Neuronal stem cell (in vitro differentiated cells): ENCODE measurements at regions not wholly inside any gene's neighbourhood (a gene's known extent, or its start where the extent isn't known, plus 50 kb on each side); places are given as distances from the start of the nearest gene placed in this dataset.

Experiments
- DNase-seq: peaks from one replicate; pipeline ENCODE4 v3.0.0-alpha.2; 2013; ENCODE audit warnings: low spot score
- H2AFZ ChIP-seq: one replicate; pipeline ENCODE4 v1.6.1; 2013; ENCODE audit warnings: mild to moderate bottlenecking, low read length, inconsistent platforms
- H2AK5ac ChIP-seq: 2 replicates; pipeline ENCODE4 v1.6.1; 2013; ENCODE audit warnings: low read depth, mild to moderate bottlenecking, inconsistent platforms, low read length, moderate library complexity, mixed read lengths
- H2BK120ac ChIP-seq: 2 replicates; pipeline ENCODE4 v1.6.1; 2013; ENCODE audit warnings: low read depth, mild to moderate bottlenecking, inconsistent platforms, low read length, moderate library complexity, mixed read lengths
- H2BK12ac ChIP-seq: one replicate; pipeline ENCODE4 v1.6.1; 2013; ENCODE audit warnings: low read length, inconsistent platforms
- H2BK15ac ChIP-seq: 2 replicates; pipeline ENCODE4 v1.6.1; 2013; ENCODE audit warnings: mild to moderate bottlenecking, low read length, inconsistent platforms, mixed read lengths
- H2BK5ac ChIP-seq: one replicate; pipeline ENCODE4 v1.6.1; 2013; ENCODE audit warnings: inconsistent platforms, mild to moderate bottlenecking, low read length, moderate library complexity
- H3K14ac ChIP-seq: one replicate; pipeline ENCODE4 v1.6.1; 2013; ENCODE audit warnings: low read length, inconsistent platforms
- H3K18ac ChIP-seq: 2 replicates; pipeline ENCODE4 v1.6.1; 2013; ENCODE audit warnings: low read length, inconsistent platforms
- H3K23ac ChIP-seq: 2 replicates; pipeline ENCODE4 v1.6.1; 2013; ENCODE audit warnings: low read depth, mild to moderate bottlenecking, mixed read lengths, low read length, inconsistent platforms; ENCODE audit not compliant: poor library complexity
- H3K27ac ChIP-seq: replicated peaks from 3 replicates; pipeline ENCODE4 v1.5.1; 2013; ENCODE audit warnings: low read length, inconsistent platforms
- H3K27me3 ChIP-seq, 3 experiments: 2 replicates each; pipeline ENCODE4 v1.6.1; 2013; ENCODE audit warnings: low read length in 3 of 3, mild to moderate bottlenecking in 2 of 3, inconsistent platforms in 1 of 3, low read depth in 1 of 3, mixed read lengths in 1 of 3, moderate library complexity in 1 of 3; ENCODE audit not compliant: control insufficient read depth in 3 of 3, insufficient read depth in 3 of 3
- H3K36me3 ChIP-seq, 2 donors: replicated peaks in 1 of 2; 2 replicates each; pipeline ENCODE4 v1.6.1; 2013; ENCODE audit warnings: low read length in 2 of 2; ENCODE audit not compliant: control insufficient read depth in 2 of 2, insufficient read depth in 2 of 2
- H3K4ac ChIP-seq: 2 replicates; pipeline ENCODE4 v1.6.1; 2013; ENCODE audit warnings: inconsistent platforms, mild to moderate bottlenecking, low read length, moderate library complexity
- H3K4me1 ChIP-seq, 2 donors: 1 replicate in 1 of 2; 2 replicates in 1 of 2; pipeline ENCODE4 v1.6.1; 2013; ENCODE audit warnings: low read length in 2 of 2, low read depth in 1 of 2; ENCODE audit not compliant: control insufficient read depth in 2 of 2, insufficient read depth in 1 of 2
- H3K4me2 ChIP-seq: one replicate; pipeline ENCODE4 v1.6.1; 2013; ENCODE audit warnings: mild to moderate bottlenecking, low read length, inconsistent platforms; ENCODE audit not compliant: insufficient read depth, poor library complexity, severe bottlenecking
- H3K4me3 ChIP-seq, 2 donors: 2 replicates each; pipeline ENCODE4 v1.5.1; 2013; ENCODE audit warnings: low read length in 2 of 2, mild to moderate bottlenecking in 2 of 2, inconsistent platforms in 1 of 2, moderate library complexity in 1 of 2
- H3K79me1 ChIP-seq: one replicate; pipeline ENCODE4 v1.6.1; 2013; ENCODE audit warnings: low read depth, mild to moderate bottlenecking, inconsistent platforms, low read length, moderate library complexity
- H3K9ac ChIP-seq: one replicate; pipeline ENCODE4 v1.6.1; 2013; ENCODE audit warnings: mild to moderate bottlenecking, low read depth, low read length, inconsistent platforms; ENCODE audit not compliant: poor library complexity
- H3K9me3 ChIP-seq, 2 donors: replicated peaks in 1 of 2; 2 replicates each; pipeline versions ENCODE3 to v1.6.1; 2013; ENCODE audit warnings: low read length in 2 of 2, mild to moderate bottlenecking in 2 of 2, inconsistent platforms in 1 of 2, low read depth in 1 of 2, mixed read lengths in 1 of 2, moderate library complexity in 1 of 2; ENCODE audit not compliant: control insufficient read depth in 2 of 2, insufficient read depth in 1 of 2
- H4K8ac ChIP-seq: one replicate; pipeline ENCODE4 v1.6.1; 2013; ENCODE audit warnings: low read depth, mild to moderate bottlenecking, inconsistent platforms, low read length, moderate library complexity
- H4K91ac ChIP-seq: one replicate; pipeline ENCODE4 v1.6.1; 2013; ENCODE audit warnings: low read length, low read depth, mild to moderate bottlenecking, inconsistent platforms; ENCODE audit not compliant: poor library complexity
- WGBS, 2 donors: extraction: QIAGEN DNeasy Blood & Tissue Kit; methylation state at CpG; one replicate each; pipeline ENCODE4 v1.1.7; 2013; ENCODE audit warnings: missing lambda C conversion rate in 2 of 2, mixed read lengths in 1 of 2; ENCODE audit not compliant: insufficient read length in 2 of 2, insufficient replicate concordance in 1 of 2; ENCODE audit errors: extremely low coverage in 2 of 2; 5-methylcytosine and 5-hydroxymethylcytosine counted together

DNA sequence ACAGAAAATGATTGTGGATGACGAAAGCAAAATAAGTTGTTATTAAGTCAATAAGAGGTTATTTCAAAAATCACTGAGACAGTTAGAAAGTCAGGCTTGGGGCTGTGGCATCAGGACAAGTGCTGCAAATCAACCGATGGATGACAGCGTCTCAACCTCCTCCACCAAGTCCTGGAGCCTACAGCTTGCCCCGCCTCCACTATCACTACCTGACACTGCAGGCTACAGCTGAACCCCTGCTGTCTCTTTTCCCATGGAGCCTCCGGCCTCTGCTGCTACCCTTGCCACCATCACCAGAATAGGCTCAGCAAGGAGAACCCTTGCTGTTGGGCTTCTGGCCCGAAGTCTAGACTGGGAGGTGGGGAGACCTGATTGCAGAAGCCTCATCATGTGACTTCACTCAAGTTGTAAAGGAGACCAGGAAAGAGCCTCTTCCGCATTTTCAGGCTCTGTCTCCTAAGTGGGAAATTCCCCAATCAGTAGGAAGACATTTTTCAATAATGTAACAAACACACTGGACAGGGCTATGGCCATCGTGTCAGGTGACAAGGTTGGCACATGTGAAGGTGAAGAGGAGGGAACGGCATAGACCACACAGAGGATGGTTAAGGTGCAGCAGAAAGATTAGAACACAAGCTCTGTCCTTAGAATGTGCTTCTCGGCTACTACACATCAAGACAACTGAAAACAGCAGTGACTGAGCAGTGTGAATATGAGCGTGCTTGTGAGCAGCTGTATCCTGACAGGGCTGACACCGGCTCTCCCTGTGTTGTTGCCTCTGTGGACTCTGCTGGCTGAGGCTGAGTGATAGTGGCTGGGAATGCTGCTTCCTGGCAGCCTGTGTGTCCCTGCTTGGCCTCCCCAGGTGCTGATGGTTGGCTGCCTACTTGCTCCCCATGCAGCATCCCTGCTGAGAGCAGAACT is 660.7 kb downstream of the PTPRU start:
- Histone ChIP-seq H3K27me3 (no peaks in the 10 kb centered on the region), H3K9ac (peak overlapping the region; percentile 73), H3K4me1 (peaks cover 0 to 6% of the 10 kb centered on the region in 2 donors), H3K27ac (no peak overlapping the region), H2BK5ac (no peak overlapping the region), H3K18ac (no peak overlapping the region), H3K36me3 (no peaks in the 10 kb centered on the region), H3K4ac (no peak overlapping the region), H2AFZ (no peak overlapping the region), H2AK5ac (no peak overlapping the region), H3K9me3 (no peaks in the 10 kb centered on the region), H4K8ac (no peak overlapping the region), H2BK15ac (no peak overlapping the region), H4K91ac (no peak overlapping the region), H2BK120ac (no peak overlapping the region), H3K14ac (no peak overlapping the region), H3K79me1 (no peaks in the 10 kb centered on the region), H3K4me3 (no peak overlapping the region), H3K23ac (no peak overlapping the region), H2BK12ac (no peak overlapping the region), H3K4me2 (no peak overlapping the region)
- WGBS, 2 donors, result no CpG with 5 or more reads among the region's 12 CpGs
- no peak for DNase-seq

DNA sequence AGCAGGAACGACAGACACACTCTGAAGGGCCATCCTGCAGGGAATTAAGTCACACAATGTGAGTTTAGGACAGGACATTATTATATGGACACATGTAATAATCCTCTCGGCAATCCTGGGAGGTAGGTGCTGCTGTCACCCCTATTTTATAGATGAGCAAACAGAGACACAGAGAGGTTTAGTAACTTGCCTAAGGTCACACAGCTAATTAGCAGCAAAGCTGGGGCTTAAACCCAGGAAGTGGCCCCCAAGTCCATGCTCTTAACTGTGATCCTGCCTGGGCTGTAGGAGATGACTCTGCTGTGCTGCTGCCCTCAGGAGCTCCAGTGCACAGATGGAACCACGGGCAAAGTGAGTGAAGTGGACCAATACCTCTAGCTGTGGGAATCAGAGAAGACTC is 660.0 kb downstream of the PTPRU start:
- no peak for DNase-seq
- peaks cover 0 to under 1% of the 10 kb centered on the region in 2 donors for H3K4me1 ChIP-seq
- no CpG with 5 or more reads among the region's 3 CpGs for WGBS, 2 donors
- H3K27ac ChIP-seq, result no peak overlapping the region
- H4K91ac ChIP-seq, result no peak overlapping the region
- no peak overlapping the region for H2BK12ac ChIP-seq
- H2AK5ac ChIP-seq, result no peak overlapping the region
- no peak overlapping the region for H3K9ac ChIP-seq
- H4K8ac ChIP-seq, result no peak overlapping the region
- no peak overlapping the region for H2AFZ ChIP-seq
- no peak overlapping the region for H2BK120ac ChIP-seq
- no peaks in the 10 kb centered on the region for H3K36me3 ChIP-seq
- H3K23ac ChIP-seq, result no peak overlapping the region
- no peaks in the 10 kb centered on the region for H3K9me3 ChIP-seq
- no peak overlapping the region for H3K4ac ChIP-seq
- no peaks in the 10 kb centered on the region for H3K27me3 ChIP-seq
- no peak overlapping the region for H3K14ac ChIP-seq
- H3K79me1 ChIP-seq, result no peaks in the 10 kb centered on the region
- no peak overlapping the region for H2BK15ac ChIP-seq
- no peak overlapping the region for H3K4me2 ChIP-seq
- no peak overlapping the region for H3K18ac ChIP-seq
- H2BK5ac ChIP-seq, result no peak overlapping the region
- no peak overlapping the region for H3K4me3 ChIP-seq

DNA sequence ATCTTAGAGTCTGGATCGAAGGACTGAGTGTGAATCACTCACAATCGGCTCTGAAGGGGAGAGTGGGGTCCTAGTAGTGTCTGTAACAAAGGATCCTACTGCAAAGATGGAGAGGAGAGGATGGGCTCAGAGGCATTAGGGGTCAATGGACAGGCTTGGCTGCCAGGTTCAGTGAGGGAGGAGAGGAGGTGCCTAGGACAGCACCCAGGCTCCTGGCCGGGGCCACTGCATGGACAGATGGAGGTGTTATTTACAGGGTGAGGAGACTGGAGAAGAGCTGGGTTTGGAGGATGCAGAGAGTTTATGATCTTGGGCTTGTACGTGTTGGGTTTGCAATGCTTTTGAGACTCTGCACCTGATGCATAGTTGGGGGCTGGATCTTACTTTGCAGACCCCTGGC is 658.9 kb downstream of the PTPRU start:
- no CpG with 5 or more reads among the region's 4 CpGs for WGBS, 2 donors
- H3K27me3 ChIP-seq, result no peaks in the 10 kb centered on the region
- H2BK120ac ChIP-seq, result no peak overlapping the region

DNA sequence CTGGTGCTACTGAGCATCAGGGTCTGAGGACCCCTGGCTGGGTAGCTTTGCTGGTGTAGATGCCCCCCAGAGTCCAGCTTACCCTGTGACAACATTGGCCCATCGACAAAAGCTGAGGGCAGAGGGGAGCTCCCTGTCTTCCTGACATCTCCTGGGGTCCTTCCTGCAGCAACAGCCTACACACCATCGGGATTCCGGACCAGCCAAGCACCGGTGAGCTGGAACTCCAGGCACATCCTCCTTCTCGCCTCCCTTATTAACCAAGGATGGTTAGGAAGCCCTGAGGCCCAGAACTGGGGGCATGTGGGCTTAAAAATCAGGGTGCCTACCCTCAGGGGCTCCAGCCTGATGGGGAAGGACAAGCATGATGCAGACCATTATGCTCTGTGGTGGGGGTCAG is 658.0 kb downstream of the PTPRU start:
- no peaks in the 10 kb centered on the region for H3K27me3 ChIP-seq
- no peak overlapping the region for H3K4me2 ChIP-seq
- no peak overlapping the region for H2AK5ac ChIP-seq
- H3K18ac ChIP-seq, result peak overlapping the region; percentile 16
- H3K14ac ChIP-seq, result no peak overlapping the region
- H3K79me1 ChIP-seq, result no peaks in the 10 kb centered on the region
- no peak overlapping the region for H4K8ac ChIP-seq
- no peak overlapping the region for H2BK5ac ChIP-seq
- H3K4ac ChIP-seq, result no peak overlapping the region
- no peak overlapping the region for H2BK12ac ChIP-seq
- no peak overlapping the region for H2BK120ac ChIP-seq
- DNase-seq, result no peak
- no peak overlapping the region for H2BK15ac ChIP-seq
- no peaks in the 10 kb centered on the region for H3K9me3 ChIP-seq
- H3K4me3 ChIP-seq, result no peak overlapping the region
- H4K91ac ChIP-seq, result no peak overlapping the region
- H3K23ac ChIP-seq, result no peak overlapping the region
- H3K36me3 ChIP-seq, result no peaks in the 10 kb centered on the region
- H3K27ac ChIP-seq, result no peak overlapping the region
- no peak overlapping the region for H3K9ac ChIP-seq
- H2AFZ ChIP-seq, result no peak overlapping the region
- no peaks in the 10 kb centered on the region for H3K4me1 ChIP-seq
- no CpG with 5 or more reads among the region's 5 CpGs for whole genome bisulfite sequencing, 2 donors

More for the DNA sequence above, 658.9 kb downstream of the PTPRU start:
- Histone ChIP-seq H3K4ac (no peak overlapping the region), H4K8ac (no peak overlapping the region), H3K79me1 (no peaks in the 10 kb centered on the region), H2AFZ (no peak overlapping the region), H3K9ac (no peak overlapping the region), H3K23ac (no peak overlapping the region), H3K14ac (no peak overlapping the region), H3K36me3 (no peaks in the 10 kb centered on the region), H3K9me3 (no peaks in the 10 kb centered on the region), H3K4me2 (no peak overlapping the region), H2BK15ac (no peak overlapping the region), H3K27ac (no peak overlapping the region), H4K91ac (no peak overlapping the region), H2BK5ac (no peak overlapping the region), H3K4me1 (no peaks in the 10 kb centered on the region), H2AK5ac (no peak overlapping the region), H2BK12ac (no peak overlapping the region), H3K18ac (no peak overlapping the region), H3K4me3 (no peak overlapping the region)
- DNase-seq, result no peak
